ENCODE measurements at regions not wholly inside any gene's neighbourhood (a gene's known extent, or its start where the extent isn't known, plus 50 kb on each side); places are given as distances from the start of the nearest gene placed in this dataset.

- Histone ChIP-seq H3K4me2 (ENCODE audit: extremely low read depth, insufficient read depth, low read length) (no peak overlapping the region), H3K27me3 (ENCODE audit: control insufficient read depth, insufficient read depth, low read length) (no peaks in the 10 kb centered on the region), H3K9me3 (ENCODE audit: control insufficient read depth, insufficient read depth, low read depth, low read length) (no peaks in the 10 kb centered on the region), H4K20me1 (ENCODE audit: control insufficient read depth, extremely low read depth, insufficient read depth, low read length) (no peaks in the 10 kb centered on the region), H3K36me3 (ENCODE audit: control insufficient read depth, insufficient read depth, low read length) (no peaks in the 10 kb centered on the region), H3K9ac (ENCODE audit: insufficient read depth, low read length) (no peak overlapping the region), H3K4me1 (ENCODE audit: control insufficient read depth, extremely low read depth, insufficient read depth, low read length) (no peaks in the 10 kb centered on the region), H2AFZ (ENCODE audit: low read length) (no peak overlapping the region), H3K79me2 (ENCODE audit: control insufficient read depth, insufficient read depth, low read length) (no peaks in the 10 kb centered on the region), H3K27ac (ENCODE audit: insufficient read depth, low read length) (no peak overlapping the region), H3K4me3 (replicated peaks in 1 of 4; ENCODE audit: control extremely low read depth in 1 of 4, insufficient read depth in 1 of 4, low read depth in 3 of 4, low read length in 4 of 4) (no peak overlapping the region)
- no peak for DNase-seq (ENCODE audit: low read depth in 2 of 2)
- TF ChIP-seq EZH2 (IDR thresholded peaks at IDR 0.05; ENCODE audit: low read length, missing control alignments) = no peak
- no peak for TF ChIP-seq CTCF (conservative IDR thresholded peaks at IDR 0.05 in 1 of 2, IDR thresholded peaks at IDR 0.05 in 1 of 2; ENCODE audit: low read depth in 1 of 2, low read length in 2 of 2)
Measured at GRCh38 chr20:18995455-18995854, 181.9 kb downstream of the SCP2D1 start.

GRCh38 chr20:18999086-18999485 lies 185.5 kb downstream of the SCP2D1 start:
- DNase-seq (ENCODE audit: low read depth in 2 of 2) = no peak
- H4K20me1 ChIP-seq (ENCODE audit: control insufficient read depth, extremely low read depth, insufficient read depth, low read length) = no peaks in the 10 kb centered on the region
- no peaks in the 10 kb centered on the region for H3K9me3 ChIP-seq (ENCODE audit: control insufficient read depth, insufficient read depth, low read depth, low read length)
- no peak overlapping the region for H2AFZ ChIP-seq (ENCODE audit: low read length)
- H3K4me2 ChIP-seq (ENCODE audit: extremely low read depth, insufficient read depth, low read length) = no peak overlapping the region
- no peaks in the 10 kb centered on the region for H3K36me3 ChIP-seq (ENCODE audit: control insufficient read depth, insufficient read depth, low read length)
- no peak overlapping the region for H3K4me3 ChIP-seq (replicated peaks in 1 of 4; ENCODE audit: control extremely low read depth in 1 of 4, insufficient read depth in 1 of 4, low read depth in 3 of 4, low read length in 4 of 4)
- no peaks in the 10 kb centered on the region for H3K79me2 ChIP-seq (ENCODE audit: control insufficient read depth, insufficient read depth, low read length)
- no peak overlapping the region for H3K27ac ChIP-seq (ENCODE audit: insufficient read depth, low read length)
- no peaks in the 10 kb centered on the region for H3K4me1 ChIP-seq (ENCODE audit: control insufficient read depth, extremely low read depth, insufficient read depth, low read length)
- no peak for TF ChIP-seq EZH2 (IDR thresholded peaks at IDR 0.05; ENCODE audit: low read length, missing control alignments)
- no peak for TF ChIP-seq CTCF (conservative IDR thresholded peaks at IDR 0.05 in 1 of 2, IDR thresholded peaks at IDR 0.05 in 1 of 2; ENCODE audit: low read depth in 1 of 2, low read length in 2 of 2)
- H3K9ac ChIP-seq (ENCODE audit: insufficient read depth, low read length) = no peak overlapping the region
- H3K27me3 ChIP-seq (ENCODE audit: control insufficient read depth, insufficient read depth, low read length) = no peaks in the 10 kb centered on the region

- Histone ChIP-seq H4K20me1 (ENCODE audit: control insufficient read depth, extremely low read depth, insufficient read depth, low read length) (no peaks in the 10 kb centered on the region), H3K36me3 (ENCODE audit: control insufficient read depth, insufficient read depth, low read length) (no peaks in the 10 kb centered on the region), H3K9ac (ENCODE audit: insufficient read depth, low read length) (no peak overlapping the region), H3K27ac (ENCODE audit: insufficient read depth, low read length) (no peak overlapping the region), H3K4me1 (ENCODE audit: control insufficient read depth, extremely low read depth, insufficient read depth, low read length) (no peaks in the 10 kb centered on the region), H3K27me3 (ENCODE audit: control insufficient read depth, insufficient read depth, low read length) (no peaks in the 10 kb centered on the region), H3K4me2 (ENCODE audit: extremely low read depth, insufficient read depth, low read length) (no peak overlapping the region), H3K9me3 (ENCODE audit: control insufficient read depth, insufficient read depth, low read depth, low read length) (no peaks in the 10 kb centered on the region), H3K79me2 (ENCODE audit: control insufficient read depth, insufficient read depth, low read length) (no peaks in the 10 kb centered on the region), H3K4me3 (replicated peaks in 1 of 4; ENCODE audit: control extremely low read depth in 1 of 4, insufficient read depth in 1 of 4, low read depth in 3 of 4, low read length in 4 of 4) (no peak overlapping the region), H2AFZ (ENCODE audit: low read length) (no peak overlapping the region)
- no peak for DNase-seq (ENCODE audit: low read depth in 2 of 2)
- TF ChIP-seq CTCF (conservative IDR thresholded peaks at IDR 0.05 in 1 of 2, IDR thresholded peaks at IDR 0.05 in 1 of 2; ENCODE audit: low read depth in 1 of 2, low read length in 2 of 2) (no peak), EZH2 (IDR thresholded peaks at IDR 0.05; ENCODE audit: low read length, missing control alignments) (no peak)
Measured at GRCh38 chr20:19000078-19000477, 186.5 kb downstream of the SCP2D1 start.
